ENCODE measurements at regions not wholly inside any gene's neighbourhood (a gene's known extent, or its start where the extent isn't known, plus 50 kb on each side); places are given as distances from the start of the nearest gene placed in this dataset.
A peak's percentile ranks its signal among the peaks of the same experiment; 100 is the strongest.

GRCh38 chr1:82686774-82687173 lies 886.0 kb downstream of the ADGRL2 start:
- Mint-ChIP-seq H3K9me3 (peaks cover 19% of the 10 kb centered on the region), H3K4me3 (no peak overlapping the region), H3K4me1 (no peaks in the 10 kb centered on the region), H3K27ac (no peak overlapping the region), H3K27me3 (ENCODE audit: insufficient read depth, low read depth) (peaks cover 5% of the 10 kb centered on the region), H3K36me3 (peaks cover 3% of the 10 kb centered on the region)
- no peaks in the 10 kb centered on the region for H4K20me1 ChIP-seq (ENCODE audit: low read depth)
- no peak overlapping the region for H3K4me3 ChIP-seq
- no peak overlapping the region for H3K4me2 ChIP-seq
- H3K27ac ChIP-seq, result no peak overlapping the region
- no peak for DNase-seq (ENCODE audit: low spot score)
- no peak overlapping the region for H3K9ac ChIP-seq
- H2AFZ ChIP-seq (replicated peaks), result no peak overlapping the region
- no peaks in the 10 kb centered on the region for H3K36me3 ChIP-seq
- no peaks in the 10 kb centered on the region for H3F3A ChIP-seq (ENCODE audit: low read depth)
- H3K9me3 ChIP-seq (ENCODE audit: low read depth), result peaks cover 6% of the 10 kb centered on the region
- TF ChIP-seq, protein P1, sequence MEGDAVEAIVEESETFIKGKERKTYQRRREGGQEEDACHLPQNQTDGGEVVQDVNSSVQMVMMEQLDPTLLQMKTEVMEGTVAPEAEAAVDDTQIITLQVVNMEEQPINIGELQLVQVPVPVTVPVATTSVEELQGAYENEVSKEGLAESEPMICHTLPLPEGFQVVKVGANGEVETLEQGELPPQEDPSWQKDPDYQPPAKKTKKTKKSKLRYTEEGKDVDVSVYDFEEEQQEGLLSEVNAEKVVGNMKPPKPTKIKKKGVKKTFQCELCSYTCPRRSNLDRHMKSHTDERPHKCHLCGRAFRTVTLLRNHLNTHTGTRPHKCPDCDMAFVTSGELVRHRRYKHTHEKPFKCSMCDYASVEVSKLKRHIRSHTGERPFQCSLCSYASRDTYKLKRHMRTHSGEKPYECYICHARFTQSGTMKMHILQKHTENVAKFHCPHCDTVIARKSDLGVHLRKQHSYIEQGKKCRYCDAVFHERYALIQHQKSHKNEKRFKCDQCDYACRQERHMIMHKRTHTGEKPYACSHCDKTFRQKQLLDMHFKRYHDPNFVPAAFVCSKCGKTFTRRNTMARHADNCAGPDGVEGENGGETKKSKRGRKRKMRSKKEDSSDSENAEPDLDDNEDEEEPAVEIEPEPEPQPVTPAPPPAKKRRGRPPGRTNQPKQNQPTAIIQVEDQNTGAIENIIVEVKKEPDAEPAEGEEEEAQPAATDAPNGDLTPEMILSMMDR (IDR thresholded peaks at IDR 0.05), result no peak
- TF ChIP-seq EZH2phosphoT487 (IDR thresholded peaks at IDR 0.05) (no peak), EZH2 (IDR thresholded peaks at IDR 0.05) (no peak)
- no peaks in the 10 kb centered on the region for H3K27me3 ChIP-seq
- no peaks in the 10 kb centered on the region for H3K4me1 ChIP-seq
- H3K79me2 ChIP-seq (ENCODE audit: low read depth), result no peaks in the 10 kb centered on the region

- Histone ChIP-seq H3F3A (ENCODE audit: low read depth) (no peaks in the 10 kb centered on the region), H3K9ac (no peak overlapping the region), H3K4me3 (no peak overlapping the region), H4K20me1 (ENCODE audit: low read depth) (no peaks in the 10 kb centered on the region), H3K4me1 (peaks cover 10% of the 10 kb centered on the region), H3K27ac (no peak overlapping the region), H3K79me2 (ENCODE audit: low read depth) (no peaks in the 10 kb centered on the region), H3K27me3 (no peaks in the 10 kb centered on the region), H3K9me3 (ENCODE audit: low read depth) (no peaks in the 10 kb centered on the region), H2AFZ (replicated peaks) (no peak overlapping the region), H3K36me3 (no peaks in the 10 kb centered on the region), H3K4me2 (no peak overlapping the region)
- Mint-ChIP-seq H3K36me3 (no peaks in the 10 kb centered on the region), H3K27me3 (ENCODE audit: insufficient read depth, low read depth) (peaks cover 2% of the 10 kb centered on the region), H3K27ac (peak overlapping the region; percentile 13), H3K9me3 (peaks cover 3% of the 10 kb centered on the region), H3K4me1 (peaks cover 13% of the 10 kb centered on the region), H3K4me3 (no peak overlapping the region)
- DNase-seq (ENCODE audit: low spot score), result no peak
- no peak for TF ChIP-seq EZH2 (IDR thresholded peaks at IDR 0.05)
- TF ChIP-seq, protein P1 (IDR thresholded peaks at IDR 0.05), result no peak
- no peak for TF ChIP-seq EZH2phosphoT487 (IDR thresholded peaks at IDR 0.05)
These were observed 846.2 kb downstream of the ADGRL2 start for GRCh38 chr1:82646888-82647287.

DNA sequence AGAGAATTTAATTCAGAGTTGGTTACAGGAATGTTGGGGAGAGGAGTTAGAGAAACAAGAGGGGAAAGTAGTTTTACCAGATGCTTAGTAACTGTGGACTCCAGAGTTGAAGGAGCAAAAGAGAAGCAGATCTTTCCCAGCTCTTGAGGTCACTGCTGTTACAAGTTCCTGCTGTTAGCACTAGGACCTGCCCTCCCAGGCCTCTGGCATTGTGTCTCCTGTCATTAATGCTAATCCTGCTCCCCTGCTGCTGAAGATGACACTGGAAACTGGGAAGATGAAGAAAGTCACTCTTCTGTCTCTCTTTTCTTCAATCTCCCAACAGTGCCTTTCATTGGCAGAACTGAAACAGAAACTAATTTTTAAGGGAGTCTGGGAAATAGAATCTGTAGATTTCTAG lies 845.6 kb downstream of the ADGRL2 start:
- Mint-ChIP-seq H3K36me3 (no peaks in the 10 kb centered on the region), H3K9me3 (peaks cover 3% of the 10 kb centered on the region), H3K4me3 (no peak overlapping the region), H3K27me3 (ENCODE audit: insufficient read depth, low read depth) (peaks cover 2% of the 10 kb centered on the region), H3K4me1 (peaks cover 13% of the 10 kb centered on the region), H3K27ac (peak overlapping the region; percentile 55)
- no peaks in the 10 kb centered on the region for H3K27me3 ChIP-seq
- H3K4me2 ChIP-seq, result no peak overlapping the region
- H3F3A ChIP-seq (ENCODE audit: low read depth), result no peaks in the 10 kb centered on the region
- TF ChIP-seq, protein P1 (IDR thresholded peaks at IDR 0.05), result no peak
- TF ChIP-seq EZH2 (IDR thresholded peaks at IDR 0.05), result no peak
- TF ChIP-seq EZH2phosphoT487 (IDR thresholded peaks at IDR 0.05), result no peak
- no peak overlapping the region for H3K9ac ChIP-seq
- no peak overlapping the region for H2AFZ ChIP-seq (replicated peaks)
- peak; percentile 21 for DNase-seq (ENCODE audit: low spot score)
- no peaks in the 10 kb centered on the region for H4K20me1 ChIP-seq (ENCODE audit: low read depth)
- H3K79me2 ChIP-seq (ENCODE audit: low read depth), result no peaks in the 10 kb centered on the region
- no peak overlapping the region for H3K4me3 ChIP-seq
- peaks cover 10% of the 10 kb centered on the region for H3K4me1 ChIP-seq
- H3K36me3 ChIP-seq, result no peaks in the 10 kb centered on the region
- H3K27ac ChIP-seq, result no peak overlapping the region
- no peaks in the 10 kb centered on the region for H3K9me3 ChIP-seq (ENCODE audit: low read depth)
